ENCODE measurements at regions not wholly inside any gene's neighbourhood (a gene's known extent, or its start where the extent isn't known, plus 50 kb on each side); places are given as distances from the start of the nearest gene placed in this dataset.

- TF ChIP-seq CTCF (optimal IDR thresholded peaks at IDR 0.05 in 1 of 3, IDR thresholded peaks at IDR 0.05 in 1 of 3, conservative IDR thresholded peaks at IDR 0.05 in 1 of 3; ENCODE audit: extremely low read depth in 1 of 3, insufficient read depth in 2 of 3, low read length in 3 of 3) (no peak), EZH2 (IDR thresholded peaks at IDR 0.05; ENCODE audit: low read length) (no peak)
Observed at GRCh38 chr4:186819342-186820086, 95.9 kb upstream of the FAT1 start.
